Activated naive CD4-positive, alpha-beta T cell treated with anti-CD3 and anti-CD28 coated beads, Interleukin-2, amount 50 U/mL, for 24 hours (primary cell): ENCODE measurements at regions not wholly inside any gene's neighbourhood (a gene's known extent, or its start where the extent isn't known, plus 50 kb on each side); places are given as distances from the start of the nearest gene placed in this dataset.
"Not testable (repeated sequence)": the region's sequence is repeated elsewhere in the genome, so short reads cannot be mapped to it uniquely, and the experiment has no call there.

Source experiments
- H3K27ac Mint-ChIP-seq: one replicate; pipeline ENCODE4 v1.8.0; 2021; ENCODE audit warnings: mild to moderate bottlenecking, mixed read lengths
- H3K27me3 Mint-ChIP-seq: one replicate; pipeline ENCODE4 v1.8.0; 2021; ENCODE audit warnings: mixed read lengths
- H3K36me3 Mint-ChIP-seq: one replicate; pipeline ENCODE4 v1.8.0; 2021; ENCODE audit warnings: mixed read lengths
- H3K4me1 Mint-ChIP-seq: one replicate; pipeline ENCODE4 v1.8.0; 2021; ENCODE audit warnings: mixed read lengths
- H3K4me3 Mint-ChIP-seq: one replicate; pipeline ENCODE4 v1.8.0; 2021; ENCODE audit warnings: mild to moderate bottlenecking, mixed read lengths
- H3K9me3 Mint-ChIP-seq: one replicate; pipeline ENCODE4 v1.8.0; 2021; ENCODE audit warnings: mixed read lengths

DNA sequence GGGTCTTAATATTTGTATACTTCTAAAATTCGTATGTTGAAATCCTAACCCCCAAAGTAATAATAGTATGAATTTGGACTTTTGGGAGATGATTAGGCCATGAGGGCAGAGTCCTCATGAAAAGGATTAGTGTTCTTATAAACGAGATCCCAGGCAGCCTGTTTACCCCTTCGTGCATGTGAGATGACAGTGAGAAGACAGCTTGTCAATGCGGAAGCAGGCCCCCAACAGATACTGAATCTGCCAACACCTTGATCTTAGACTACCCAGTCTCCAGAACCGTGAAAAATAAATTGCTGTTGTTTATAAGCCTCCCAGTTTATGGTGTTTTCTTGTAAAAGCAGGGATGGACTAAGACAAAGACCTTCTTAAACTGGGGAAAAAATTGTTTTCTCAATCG is 714.2 kb downstream of the SI start:
- Mint-ChIP-seq H3K27ac (no peak overlapping the region), H3K9me3 (no peaks in the 10 kb centered on the region), H3K4me1 (no peaks in the 10 kb centered on the region), H3K27me3 (no peaks in the 10 kb centered on the region), H3K4me3 (no peak overlapping the region), H3K36me3 (no peaks in the 10 kb centered on the region)

DNA sequence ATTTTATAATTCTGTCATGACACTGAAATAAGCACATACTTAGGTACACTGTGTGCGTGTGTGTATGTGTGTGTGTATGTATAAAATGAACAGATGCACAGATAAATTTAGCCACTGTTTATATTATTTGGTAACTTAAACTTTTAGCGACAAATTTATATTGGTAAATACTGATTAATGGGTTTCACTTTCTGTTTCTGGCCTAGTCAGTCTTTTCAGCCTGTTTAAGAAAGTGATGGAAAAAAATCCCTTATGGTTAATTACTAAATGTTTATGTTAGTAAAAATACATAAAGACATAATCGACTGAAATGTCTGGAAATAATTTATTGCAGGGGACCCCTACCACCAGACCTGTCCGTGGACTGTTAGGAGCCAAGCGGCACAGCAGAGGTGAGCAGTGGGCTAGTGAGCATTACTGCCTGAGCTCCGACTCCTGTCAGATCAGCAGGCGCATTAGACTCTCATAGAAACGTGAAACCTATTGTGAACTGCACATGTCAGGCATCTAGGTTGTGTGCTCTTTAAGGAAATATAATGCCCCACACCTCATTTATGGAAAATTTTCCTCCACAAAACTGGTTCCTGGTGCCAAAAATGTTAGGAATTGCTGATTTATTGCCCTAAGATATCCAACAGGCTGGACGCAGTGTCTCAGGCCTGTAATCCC is 717.4 kb downstream of the SI start:
- Mint-ChIP-seq H3K9me3 (peaks cover 5% of the 10 kb centered on the region), H3K4me1 (no peaks in the 10 kb centered on the region), H3K36me3 (no peaks in the 10 kb centered on the region), H3K4me3 (no peak overlapping the region), H3K27ac (no peak overlapping the region), H3K27me3 (no peaks in the 10 kb centered on the region)

DNA sequence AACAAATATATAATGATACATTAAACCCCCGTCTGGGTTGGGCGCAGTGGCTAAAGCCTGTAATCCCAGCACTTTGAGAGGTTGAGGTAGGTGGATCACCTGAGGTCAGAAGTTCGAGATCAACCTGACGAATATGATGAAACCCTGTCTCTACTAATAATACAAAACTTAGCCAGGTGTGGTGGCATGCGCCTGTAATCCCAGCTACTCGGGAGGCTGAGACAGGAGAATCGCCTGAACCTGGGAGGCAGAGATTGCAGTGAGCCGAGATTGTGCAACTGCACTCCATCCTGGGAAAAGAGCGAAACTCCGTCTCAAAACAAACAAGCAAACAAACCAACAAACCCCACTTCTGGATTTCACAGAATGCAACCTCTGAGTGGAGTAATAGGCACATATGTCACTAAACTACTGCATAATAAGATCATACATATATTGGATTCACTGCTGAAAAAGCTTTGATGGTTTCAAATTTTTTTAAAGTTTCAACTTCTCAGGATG is 718.2 kb downstream of the SI start:
- Mint-ChIP-seq H3K4me3 (no peak overlapping the region), H3K27ac (no peak overlapping the region), H3K9me3 (peaks cover 5% of the 10 kb centered on the region), H3K4me1 (no peaks in the 10 kb centered on the region), H3K27me3 (no peaks in the 10 kb centered on the region), H3K36me3 (no peaks in the 10 kb centered on the region)

GRCh38 chr3:164352991-164353390 is 725.3 kb downstream of the SI start:
- no peaks in the 10 kb centered on the region for H3K4me1 Mint-ChIP-seq
- H3K9me3 Mint-ChIP-seq: peaks cover 8% of the 10 kb centered on the region
- H3K27ac Mint-ChIP-seq: no peak overlapping the region
- no peaks in the 10 kb centered on the region for H3K36me3 Mint-ChIP-seq
- no peaks in the 10 kb centered on the region for H3K27me3 Mint-ChIP-seq
- no peak overlapping the region for H3K4me3 Mint-ChIP-seq

DNA sequence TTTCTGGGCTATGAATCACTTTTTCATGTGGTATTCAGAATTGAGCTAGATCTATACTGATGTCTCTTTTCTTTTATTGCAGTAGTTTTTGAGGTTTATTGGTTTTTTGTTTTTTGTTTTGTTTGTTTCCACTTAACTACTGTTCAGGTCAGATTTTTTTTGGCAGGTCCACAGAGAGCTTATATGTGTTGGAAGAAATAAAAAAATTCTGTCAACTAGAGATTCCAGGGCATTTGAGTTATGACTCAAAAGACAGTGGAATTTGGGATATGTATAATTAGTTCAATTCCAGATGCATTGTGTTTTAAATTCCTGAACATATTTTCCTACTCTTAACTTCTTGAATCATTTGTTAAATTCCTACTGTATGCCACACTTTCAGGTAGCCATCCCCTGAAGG is 727.2 kb downstream of the SI start:
- H3K4me1 Mint-ChIP-seq: no peaks in the 10 kb centered on the region
- H3K27ac Mint-ChIP-seq: no peak overlapping the region

DNA sequence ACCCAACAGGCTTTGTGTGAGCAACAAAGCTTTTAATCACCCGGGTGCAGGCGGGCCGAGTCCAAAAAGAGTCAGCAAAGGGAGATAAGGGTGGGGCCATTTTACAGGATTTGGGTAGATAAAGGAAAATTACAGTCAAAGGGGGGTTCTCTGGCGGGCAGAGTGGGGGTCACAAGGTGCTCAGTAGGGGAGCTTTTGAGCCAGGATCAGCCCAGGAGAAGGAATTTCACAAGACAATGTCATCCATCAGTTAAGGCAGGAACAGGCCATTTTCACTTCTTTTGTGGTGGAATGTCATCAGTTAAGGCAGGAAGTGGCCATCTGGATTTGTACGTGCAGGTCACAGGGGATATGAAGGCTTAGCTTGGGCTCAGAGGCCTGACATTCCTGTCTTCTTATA is 736.1 kb downstream of the SI start:
- H3K36me3 Mint-ChIP-seq, H3K9me3 Mint-ChIP-seq, H3K4me3 Mint-ChIP-seq, H3K27ac Mint-ChIP-seq, H3K27me3 Mint-ChIP-seq, H3K4me1 Mint-ChIP-seq: not testable (repeated sequence)

More for the DNA sequence above, 727.2 kb downstream of the SI start:
- Mint-ChIP-seq H3K36me3 (no peaks in the 10 kb centered on the region), H3K4me3 (no peak overlapping the region), H3K27me3 (no peaks in the 10 kb centered on the region), H3K9me3 (peaks cover 11% of the 10 kb centered on the region)

DNA sequence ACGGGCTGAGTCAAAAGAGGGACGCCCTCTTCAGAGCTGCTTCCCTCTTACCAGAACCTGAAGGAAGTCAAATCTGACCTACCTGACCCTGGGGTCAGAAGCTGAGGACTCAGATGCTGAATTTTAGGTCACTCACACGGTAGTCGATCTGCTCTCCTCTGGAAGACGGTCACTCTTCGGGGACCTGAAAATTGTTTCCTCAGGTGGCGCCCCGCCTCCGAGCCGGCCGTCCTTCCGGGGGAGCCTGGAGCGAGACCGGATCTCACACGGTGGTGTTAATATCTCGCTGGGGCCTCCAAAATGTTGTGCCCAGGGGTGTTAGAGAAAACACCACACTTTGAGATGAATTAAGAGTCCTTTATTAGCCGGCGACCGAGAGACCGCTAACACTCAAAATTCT is 737.2 kb downstream of the SI start:
- Mint-ChIP-seq H3K27me3 (no peaks in the 10 kb centered on the region), H3K9me3 (no peaks in the 10 kb centered on the region), H3K4me1 (no peaks in the 10 kb centered on the region), H3K36me3 (no peaks in the 10 kb centered on the region), H3K27ac (no peak overlapping the region), H3K4me3 (no peak overlapping the region)

DNA sequence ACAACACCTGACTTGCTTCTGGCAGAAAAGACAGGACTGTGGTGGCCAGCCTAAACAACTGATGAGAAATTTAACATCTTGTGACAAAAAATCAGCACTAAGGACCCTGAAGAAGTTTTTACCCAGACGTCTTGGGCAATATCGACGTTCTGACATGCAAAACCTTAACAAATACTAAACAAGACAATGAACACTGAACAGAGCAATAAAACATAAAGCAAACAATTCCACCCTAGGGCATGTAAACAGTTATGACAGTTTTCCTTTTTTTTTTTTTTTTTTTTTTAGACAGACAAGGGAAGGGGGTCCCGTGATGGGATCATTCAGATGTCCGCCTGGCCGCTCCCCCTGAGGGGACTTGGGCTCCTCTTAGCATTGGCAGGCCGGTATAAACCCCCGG is 738.0 kb downstream of the SI start:
- H3K27me3 Mint-ChIP-seq: no peaks in the 10 kb centered on the region
- no peak overlapping the region for H3K27ac Mint-ChIP-seq
- H3K4me1 Mint-ChIP-seq: no peaks in the 10 kb centered on the region
- H3K4me3 Mint-ChIP-seq: no peak overlapping the region
- no peaks in the 10 kb centered on the region for H3K9me3 Mint-ChIP-seq
- H3K36me3 Mint-ChIP-seq: no peaks in the 10 kb centered on the region

DNA sequence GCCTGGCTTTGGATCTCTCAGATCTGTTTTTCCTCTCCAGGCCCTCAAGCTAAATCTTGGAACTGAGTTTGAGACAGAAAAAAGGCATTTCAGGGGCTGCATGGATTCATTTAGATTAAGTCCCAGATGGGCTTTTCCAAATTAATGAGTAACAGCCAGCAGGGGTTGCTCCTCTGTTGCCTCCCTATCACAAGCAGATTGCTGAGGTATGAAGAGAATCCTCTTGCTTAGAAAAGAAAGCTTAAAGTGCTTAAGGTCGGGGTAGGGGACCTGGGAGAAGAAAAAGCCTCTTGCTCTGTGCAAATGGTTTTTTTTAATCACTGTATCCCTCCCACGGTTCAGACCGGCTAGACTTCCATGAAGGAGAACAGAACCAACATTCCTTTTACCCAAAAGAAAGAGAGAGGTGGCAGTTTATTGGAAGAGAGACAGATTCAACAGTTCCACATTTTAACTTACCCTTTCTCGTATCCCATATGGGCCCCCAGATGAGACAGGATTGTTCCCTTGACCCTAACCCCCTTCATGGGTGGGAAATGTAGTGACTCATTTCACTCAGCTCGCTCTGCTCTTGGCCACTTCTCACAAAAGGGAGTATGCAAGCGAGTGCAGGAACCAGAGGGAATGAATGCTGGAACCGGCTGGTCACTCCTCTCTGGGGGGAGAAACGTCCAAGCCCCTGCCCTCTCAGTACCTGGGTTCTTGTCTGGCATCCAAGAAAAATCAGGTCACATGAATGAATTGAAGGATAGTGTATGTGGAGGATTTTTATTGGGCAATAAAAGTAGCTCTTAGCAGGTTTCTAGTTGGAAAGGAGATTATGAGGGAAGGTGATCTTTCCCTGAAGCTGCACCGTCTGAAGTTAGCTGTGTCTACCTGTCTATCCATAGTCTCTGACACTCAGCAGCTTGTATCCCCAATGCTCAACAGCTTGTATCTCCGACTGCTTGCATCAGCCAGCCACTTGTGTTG is 745.2 kb downstream of the SI start:
- no peaks in the 10 kb centered on the region for H3K36me3 Mint-ChIP-seq
- H3K9me3 Mint-ChIP-seq: no peaks in the 10 kb centered on the region
- no peak overlapping the region for H3K4me3 Mint-ChIP-seq
- no peaks in the 10 kb centered on the region for H3K4me1 Mint-ChIP-seq
- no peak overlapping the region for H3K27ac Mint-ChIP-seq
- H3K27me3 Mint-ChIP-seq: no peaks in the 10 kb centered on the region

- Mint-ChIP-seq H3K4me1 (no peaks in the 10 kb centered on the region), H3K27me3 (no peaks in the 10 kb centered on the region), H3K36me3 (no peaks in the 10 kb centered on the region), H3K4me3 (no peak overlapping the region), H3K27ac (no peak overlapping the region), H3K9me3 (no peaks in the 10 kb centered on the region)
Observed at GRCh38 chr3:164326714-164327113, 751.6 kb downstream of the SI start.

DNA sequence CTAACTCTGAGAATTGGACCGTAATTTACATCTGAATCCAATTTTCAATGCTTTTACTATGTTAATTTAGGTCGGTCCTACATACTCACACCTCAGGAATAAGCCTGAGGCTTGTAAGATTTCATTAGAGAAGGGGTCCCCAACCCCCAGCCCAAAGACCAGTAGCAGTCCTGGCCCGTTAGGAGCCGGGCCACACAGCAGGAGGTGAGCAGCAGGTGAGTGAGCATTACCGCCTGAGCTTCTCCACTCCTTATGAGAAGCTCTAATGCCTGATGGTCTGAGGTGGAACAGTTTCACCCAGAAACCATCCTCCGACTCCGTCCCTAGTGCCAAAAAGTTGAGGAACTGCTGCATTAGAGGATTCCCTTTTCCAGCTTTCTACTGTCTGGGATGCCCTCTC is 757.3 kb downstream of the SI start:
- Mint-ChIP-seq H3K27me3 (no peaks in the 10 kb centered on the region), H3K9me3 (no peaks in the 10 kb centered on the region), H3K4me1 (no peaks in the 10 kb centered on the region), H3K27ac (no peak overlapping the region), H3K4me3 (no peak overlapping the region), H3K36me3 (no peaks in the 10 kb centered on the region)

DNA sequence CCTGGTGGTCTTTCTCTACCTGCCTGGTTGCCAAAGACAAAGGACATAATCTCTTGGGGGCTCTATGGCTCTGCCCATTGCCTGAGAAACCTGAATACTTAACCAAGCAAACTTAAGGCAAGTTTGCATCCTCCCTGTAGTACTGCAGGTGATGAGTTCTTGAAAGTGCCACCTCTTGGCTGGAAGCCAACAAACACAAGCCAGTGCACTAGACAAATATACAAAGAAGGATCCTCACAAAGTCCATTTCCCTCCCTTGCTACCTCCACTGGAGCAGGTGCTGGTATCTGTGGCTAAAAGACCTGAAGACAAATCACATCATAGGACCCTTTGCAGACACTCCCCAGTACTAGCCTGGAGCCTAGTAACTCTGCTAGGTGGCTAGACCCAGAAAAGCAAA is 772.3 kb downstream of the SI start:
- H3K36me3 Mint-ChIP-seq: no peaks in the 10 kb centered on the region
- peaks cover 13% of the 10 kb centered on the region for H3K9me3 Mint-ChIP-seq
- H3K4me3 Mint-ChIP-seq: no peak overlapping the region
- H3K27ac Mint-ChIP-seq: no peak overlapping the region
- H3K4me1 Mint-ChIP-seq: no peaks in the 10 kb centered on the region
- no peaks in the 10 kb centered on the region for H3K27me3 Mint-ChIP-seq

DNA sequence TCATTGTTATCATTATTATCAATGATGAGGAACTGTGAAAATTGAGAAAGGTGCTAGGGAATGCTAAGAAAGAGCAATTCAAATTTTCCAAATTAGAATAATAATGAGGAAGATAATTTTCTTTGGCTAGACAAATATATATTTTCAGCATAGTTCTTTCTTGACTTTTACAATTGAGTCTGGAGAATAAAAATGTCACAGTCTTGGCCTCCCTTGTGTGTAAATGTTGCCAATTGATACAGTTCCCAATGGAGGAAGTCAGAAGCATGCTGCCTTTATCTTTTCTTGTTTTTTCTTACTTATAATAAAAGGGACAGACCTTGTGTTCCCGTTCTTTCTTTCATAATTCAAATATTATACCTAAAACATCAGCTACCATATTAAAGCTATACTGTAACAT is 774.4 kb downstream of the SI start:
- Mint-ChIP-seq H3K27ac (no peak overlapping the region), H3K4me3 (no peak overlapping the region), H3K4me1 (no peaks in the 10 kb centered on the region), H3K36me3 (no peaks in the 10 kb centered on the region), H3K9me3 (peaks cover 7% of the 10 kb centered on the region), H3K27me3 (no peaks in the 10 kb centered on the region)

- H3K4me3 Mint-ChIP-seq: no peak overlapping the region
- no peaks in the 10 kb centered on the region for H3K27me3 Mint-ChIP-seq
- H3K9me3 Mint-ChIP-seq: peaks cover 7% of the 10 kb centered on the region
- no peaks in the 10 kb centered on the region for H3K36me3 Mint-ChIP-seq
- no peak overlapping the region for H3K27ac Mint-ChIP-seq
- no peaks in the 10 kb centered on the region for H3K4me1 Mint-ChIP-seq
Observed at GRCh38 chr3:164302622-164303021, 775.7 kb downstream of the SI start.

DNA sequence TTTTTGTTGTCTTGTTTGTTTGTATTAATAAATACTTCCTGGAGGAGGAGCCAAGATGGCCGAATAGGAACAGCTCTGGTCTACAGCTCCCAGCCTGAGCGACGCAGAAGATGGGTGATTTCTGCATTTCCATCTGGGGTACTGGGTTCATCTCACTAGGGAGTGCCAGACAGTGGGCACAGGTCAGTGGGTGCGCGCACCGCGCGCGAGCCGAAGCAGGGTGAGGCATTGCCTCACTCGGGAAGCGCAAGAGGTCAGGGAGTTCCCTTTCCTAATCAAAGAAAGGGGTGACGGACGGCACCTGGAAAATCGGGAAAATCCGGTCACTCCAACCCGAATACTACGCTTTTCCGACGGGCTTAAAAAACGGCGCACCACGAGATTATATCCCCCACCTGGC is 786.8 kb downstream of the SI start:
- not testable (repeated sequence) for H3K27ac Mint-ChIP-seq, H3K4me3 Mint-ChIP-seq, H3K36me3 Mint-ChIP-seq, H3K27me3 Mint-ChIP-seq, H3K9me3 Mint-ChIP-seq, H3K4me1 Mint-ChIP-seq

DNA sequence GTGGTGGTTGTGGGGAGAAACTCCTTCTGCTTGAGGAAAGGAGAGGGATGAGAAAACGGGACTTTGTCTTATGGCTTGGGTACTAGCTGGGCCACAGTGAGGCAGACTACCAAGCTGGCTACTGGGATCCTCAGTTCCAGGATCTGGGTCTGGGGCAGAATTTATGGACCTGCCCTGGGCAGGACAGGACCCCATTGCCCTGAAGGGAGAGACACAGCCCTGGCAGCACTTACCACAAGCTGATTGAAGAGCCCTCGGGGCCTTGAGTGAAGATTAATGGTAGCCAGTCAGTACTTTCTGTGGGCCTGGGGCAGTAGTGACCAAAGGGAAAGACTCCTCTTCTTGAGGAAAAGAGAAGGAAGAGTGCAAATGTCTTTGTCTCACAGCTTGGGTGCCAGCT is 799.7 kb downstream of the SI start:
- no peak overlapping the region for H3K4me3 Mint-ChIP-seq
- peaks cover 23% of the 10 kb centered on the region for H3K9me3 Mint-ChIP-seq
- H3K27ac Mint-ChIP-seq: no peak overlapping the region
- H3K4me1 Mint-ChIP-seq: no peaks in the 10 kb centered on the region
- H3K36me3 Mint-ChIP-seq: no peaks in the 10 kb centered on the region
- no peaks in the 10 kb centered on the region for H3K27me3 Mint-ChIP-seq
